Stimulated activated CD4-positive, alpha-beta T cell treated with anti-CD3 and anti-CD28 coated beads, TNF-alpha, amount 100 ng/mL, for 4 hours (primary cell): ENCODE measurements at regions not wholly inside any gene's neighbourhood (a gene's known extent, or its start where the extent isn't known, plus 50 kb on each side); places are given as distances from the start of the nearest gene placed in this dataset.
"Not testable (repeated sequence)": the region's sequence is repeated elsewhere in the genome, so short reads cannot be mapped to it uniquely, and the experiment has no call there.

Source experiments
- DNase-seq, 3 experiments: peaks; one replicate each; pipeline ENCODE4 v3.0.0-alpha.2; 2020; ENCODE audit warnings: low read depth in 3 of 3

DNA sequence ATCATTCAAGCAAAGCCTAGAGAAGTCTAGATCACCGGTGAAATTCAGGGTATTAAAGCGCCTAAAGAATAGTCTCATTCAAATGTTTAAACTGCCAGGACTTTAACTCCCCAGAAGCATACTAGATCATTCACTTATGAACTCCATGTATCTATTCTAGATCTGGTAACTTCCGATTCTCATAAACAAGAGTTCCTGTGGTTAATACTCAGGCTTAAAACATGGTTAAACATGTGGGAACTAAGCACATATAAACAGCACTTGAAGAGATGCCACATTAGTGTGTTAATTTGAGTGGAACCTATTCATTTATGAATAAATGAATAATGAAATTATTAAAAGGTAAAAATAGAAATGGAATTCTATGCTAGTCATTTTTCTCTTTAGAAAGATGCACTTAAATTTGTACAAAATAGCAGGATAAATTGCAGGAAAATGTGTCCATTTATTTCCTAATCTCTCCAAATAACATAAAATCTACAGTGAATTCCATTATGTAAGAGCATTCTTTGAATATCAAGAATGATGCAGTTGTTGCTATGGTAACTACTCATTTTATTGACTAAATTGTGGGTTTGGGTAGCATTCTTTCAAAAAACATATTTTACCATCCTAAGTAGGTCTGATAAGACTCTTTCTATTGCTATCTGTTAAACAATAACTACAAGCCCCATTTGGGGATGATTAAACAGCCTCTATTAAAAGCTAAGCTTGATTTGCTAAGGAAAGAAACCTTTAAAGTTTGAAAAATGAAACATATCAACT, 147.6 kb upstream of the TMEM168 start:
- no peak for DNase-seq

DNA sequence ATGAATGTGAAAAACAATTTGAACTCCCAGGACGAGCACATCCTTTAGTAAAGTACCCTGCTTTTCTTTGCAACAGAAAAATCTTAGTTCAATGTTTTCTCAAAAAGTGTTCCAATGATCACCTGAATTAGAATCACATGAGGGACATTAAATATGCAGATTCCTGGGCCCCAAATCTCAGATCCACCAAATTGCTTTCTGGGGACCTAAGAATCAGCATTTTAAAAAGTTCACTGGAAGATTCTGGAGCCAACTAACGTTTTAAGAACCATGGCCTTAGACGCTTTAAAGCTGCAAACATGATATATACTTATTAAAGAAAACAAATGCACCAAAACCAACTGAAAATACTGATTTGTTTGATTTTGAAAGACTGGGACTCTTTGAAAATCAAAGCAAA, 143.4 kb upstream of the TMEM168 start:
- DNase-seq: no peak

DNA sequence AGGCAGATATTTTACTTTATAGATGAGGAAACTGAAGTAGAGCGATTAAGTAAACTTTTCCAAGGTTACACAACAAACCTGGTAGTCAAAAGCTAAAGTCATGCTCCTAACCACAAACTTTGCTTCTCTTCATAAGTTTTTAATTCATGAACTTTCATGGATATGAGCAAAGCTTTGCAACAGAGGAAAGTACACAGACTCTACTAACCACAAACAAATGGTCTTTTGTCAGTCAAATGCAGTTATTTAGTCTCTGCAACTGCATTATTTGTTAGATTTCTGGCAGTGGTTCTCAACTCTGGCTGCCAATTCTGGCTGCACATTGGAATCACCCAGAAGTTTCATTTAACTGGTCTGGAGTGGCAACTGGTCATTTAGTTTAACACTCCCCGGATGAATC, 140.6 kb upstream of the TMEM168 start:
- DNase-seq: no peak

DNA sequence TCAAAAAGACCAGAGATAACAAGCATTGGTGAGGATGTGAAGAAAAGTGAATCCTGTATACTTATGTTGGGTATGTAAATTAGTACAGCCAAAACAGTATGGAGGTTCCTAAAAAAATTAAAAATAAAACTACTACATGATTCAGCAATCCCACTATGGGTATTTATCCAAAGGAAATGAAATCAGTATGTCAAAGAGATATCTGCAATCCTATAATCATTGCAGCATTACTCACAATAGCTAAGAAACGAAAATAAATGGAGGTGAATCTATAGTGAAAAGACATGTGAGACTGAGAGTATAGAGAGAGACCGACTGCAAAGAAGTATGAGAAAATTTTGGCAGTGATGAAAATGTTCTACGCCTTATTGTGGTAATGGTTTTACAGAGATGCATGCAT, 139.2 kb upstream of the TMEM168 start:
- DNase-seq: no peak

DNA sequence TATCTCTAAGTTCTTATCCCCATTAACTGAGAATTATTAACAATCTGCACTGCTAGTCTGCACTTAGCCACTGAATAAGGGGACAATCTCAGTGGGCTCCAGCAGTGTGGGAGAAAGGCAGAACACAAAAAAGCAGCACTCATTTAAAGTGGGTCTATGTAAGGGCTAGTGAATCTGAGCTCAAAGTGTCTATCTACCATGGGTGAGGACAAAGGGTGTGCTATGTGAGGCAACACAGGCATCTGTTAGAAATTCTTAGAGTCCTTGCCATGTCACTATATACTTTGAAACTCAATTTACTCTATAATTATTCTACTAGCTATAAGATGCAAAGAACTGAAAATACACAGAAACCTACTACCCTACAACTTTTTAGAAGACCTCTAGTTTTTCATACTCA, 135.8 kb upstream of the TMEM168 start:
- DNase-seq: no peak

DNA sequence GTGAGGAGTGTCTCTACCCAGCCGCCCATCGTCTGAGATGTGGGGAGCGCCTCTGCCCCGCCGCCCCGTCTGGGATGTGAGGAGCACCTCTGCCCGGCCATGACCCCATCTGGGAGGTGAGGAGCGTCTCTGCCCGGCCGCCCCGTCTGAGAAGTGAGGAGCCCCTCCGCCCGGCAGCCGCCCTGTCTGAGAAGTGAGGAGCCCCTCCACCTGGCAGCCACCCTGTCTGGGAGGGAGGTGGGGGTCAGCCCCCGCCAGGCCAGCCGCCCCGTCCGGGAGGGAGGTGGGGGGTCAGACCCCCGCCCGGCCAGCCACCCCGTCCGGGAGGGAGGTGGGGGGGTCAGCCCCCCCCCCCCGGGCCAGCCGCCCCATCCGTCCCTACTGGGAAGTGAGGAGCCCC, 132.4 kb upstream of the TMEM168 start:
- DNase-seq: not testable (repeated sequence)

DNA sequence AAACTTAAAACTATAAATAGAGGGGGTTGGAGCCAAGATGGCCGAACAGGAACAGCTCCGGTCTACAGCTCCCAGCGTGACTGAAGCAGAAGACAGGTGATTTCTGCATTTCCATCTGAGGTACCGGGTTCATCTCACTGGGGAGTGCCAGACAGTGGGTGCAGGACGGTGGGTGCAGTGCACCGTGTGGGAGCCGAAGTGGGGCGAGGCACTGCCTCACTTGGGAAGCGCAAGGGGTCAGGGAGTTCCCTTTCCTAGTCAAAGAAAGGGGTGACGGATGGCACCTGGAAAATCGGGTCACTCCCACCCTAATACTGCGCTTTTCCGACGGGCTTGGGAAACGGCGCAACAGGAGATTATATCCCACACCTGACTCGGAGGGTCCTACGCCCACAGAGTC, 126.2 kb upstream of the TMEM168 start:
- not testable (repeated sequence) for DNase-seq

DNA sequence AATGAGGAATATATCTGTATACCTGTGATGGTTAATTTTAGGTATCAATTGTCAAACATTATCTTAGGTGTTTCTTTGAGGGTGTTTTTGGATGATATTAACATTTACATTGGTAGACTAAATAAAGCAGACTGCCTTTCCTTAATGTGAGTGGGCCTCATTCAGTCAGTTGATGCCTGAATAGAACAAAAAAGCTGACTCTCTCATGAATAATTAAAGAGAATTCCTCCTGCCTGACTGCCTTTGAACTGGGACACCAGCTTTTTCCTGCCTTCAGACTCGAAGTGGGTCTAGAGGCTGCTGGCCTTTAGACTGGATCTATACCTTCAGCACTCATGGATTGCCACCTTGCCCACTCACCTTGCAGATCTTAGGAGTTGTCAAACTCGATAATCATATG, 117.9 kb upstream of the TMEM168 start:
- no peak for DNase-seq

DNA sequence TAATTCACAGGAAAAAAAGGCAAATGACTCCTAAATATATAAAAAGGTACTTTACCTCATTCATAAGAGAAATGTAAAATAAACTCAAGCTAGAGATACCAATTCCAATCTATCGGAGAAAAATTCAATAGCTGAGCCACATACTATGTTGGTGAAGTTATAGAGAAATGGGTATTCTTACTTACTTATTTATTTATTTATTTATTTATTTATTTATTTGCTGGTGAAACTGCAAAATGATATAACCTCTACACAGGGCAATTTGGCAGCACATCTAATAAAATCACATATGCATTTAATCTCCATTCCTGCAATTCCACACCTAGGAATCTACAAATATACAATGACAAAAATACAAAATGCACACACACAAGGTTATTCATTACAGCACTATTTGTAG, 117.5 kb upstream of the TMEM168 start:
- DNase-seq: no peak

DNA sequence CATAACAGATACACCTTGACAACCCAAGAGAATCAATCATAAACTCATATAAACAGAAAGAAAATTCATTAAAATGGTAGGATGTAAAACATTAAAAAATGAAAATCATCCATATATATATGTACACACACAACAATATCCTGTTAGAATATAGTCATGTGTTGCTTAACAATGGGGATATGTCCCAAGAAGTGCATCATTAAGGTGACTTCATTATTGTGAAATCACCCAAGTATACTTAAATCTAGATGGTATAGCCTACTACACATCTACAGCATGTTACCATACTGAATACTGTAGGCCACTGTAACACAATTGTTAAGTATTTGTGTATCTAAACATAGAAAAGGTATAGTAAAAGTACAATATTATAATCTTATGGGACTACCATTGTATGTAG, 115.8 kb upstream of the TMEM168 start:
- no peak for DNase-seq

DNA sequence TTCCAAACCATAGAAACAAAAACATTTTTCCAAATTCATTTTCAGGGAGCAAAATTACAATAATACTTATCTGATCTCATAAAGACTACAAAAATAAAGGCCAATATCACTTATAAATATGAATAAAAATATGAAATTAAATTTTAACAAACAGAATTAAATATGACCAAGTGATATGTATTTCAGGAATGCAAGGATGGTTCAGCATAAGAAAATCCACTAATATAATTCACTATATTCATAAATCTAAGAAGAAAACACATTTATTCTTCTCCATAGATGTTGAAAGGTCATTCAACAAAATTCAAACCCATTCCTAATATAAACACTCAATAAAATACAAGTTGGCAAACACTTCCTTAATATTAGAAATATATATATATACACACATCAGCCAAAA, 115.2 kb upstream of the TMEM168 start:
- no peak for DNase-seq

DNA sequence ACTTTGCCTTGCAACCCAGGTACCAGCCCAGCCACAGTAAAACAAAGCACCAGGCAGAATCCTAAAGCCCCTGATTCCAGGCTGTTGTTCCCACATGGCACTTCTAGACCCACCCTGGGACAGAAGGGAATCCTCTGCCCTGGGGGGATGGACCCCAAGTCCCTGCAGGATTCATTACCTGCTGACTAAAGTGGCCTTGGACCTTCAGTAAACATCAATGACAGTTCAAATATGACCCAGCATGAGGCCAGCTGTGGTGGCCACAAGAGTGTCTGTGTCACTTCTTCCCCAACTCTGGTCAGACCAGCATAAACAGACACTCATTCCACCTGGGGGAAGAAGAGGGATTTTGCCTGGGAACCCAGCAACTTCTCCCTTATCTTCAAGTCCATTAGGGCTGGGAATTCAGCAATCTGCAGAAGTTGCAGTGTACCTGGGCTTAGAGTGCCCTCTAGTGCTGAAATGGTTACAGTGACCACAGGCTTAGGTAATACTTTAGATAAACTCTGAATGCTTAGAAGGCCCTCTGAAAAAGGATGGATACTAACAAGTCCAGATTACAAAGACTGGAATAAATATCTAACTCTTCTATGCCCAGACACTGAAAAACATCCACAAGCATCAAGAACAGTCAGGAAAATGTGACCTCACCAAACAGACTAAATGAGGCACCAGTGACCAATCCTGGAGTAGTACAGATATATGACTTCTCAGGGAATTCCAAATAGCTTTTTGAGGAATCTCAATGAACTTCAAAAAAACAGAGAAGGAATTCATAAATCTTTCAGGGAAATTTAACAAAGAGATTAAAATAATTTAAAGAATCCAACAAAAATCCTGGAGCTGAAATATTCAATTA, 108.5 kb upstream of the TMEM168 start:
- DNase-seq: no peak

DNA sequence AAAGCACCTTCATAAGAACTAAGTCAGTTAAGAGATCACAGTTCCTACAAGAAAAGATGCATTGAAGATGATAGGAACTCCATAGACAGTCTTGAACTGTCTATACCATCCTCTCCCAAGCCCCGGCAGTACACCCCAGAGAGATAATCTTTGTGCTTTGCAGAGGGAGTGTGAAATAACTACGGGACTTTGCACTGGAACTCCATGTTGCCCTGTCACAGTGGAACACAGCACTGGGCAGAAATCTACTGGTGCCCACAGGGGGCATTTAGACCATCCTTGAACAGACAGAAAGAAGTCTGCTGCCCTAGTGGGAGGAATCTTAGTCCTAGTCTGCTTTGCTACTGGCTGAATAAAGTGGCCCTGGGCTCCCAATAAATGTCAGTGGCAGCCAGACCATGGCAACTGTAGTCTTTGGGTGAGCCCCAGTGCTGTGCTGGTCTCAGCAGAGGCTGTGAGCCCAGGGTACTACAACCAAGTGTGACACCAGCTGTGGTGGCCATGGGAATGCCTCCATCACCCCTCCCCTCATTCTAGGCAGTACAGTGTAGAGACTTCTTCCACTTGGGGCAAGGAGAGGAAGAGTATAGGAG, 107.7 kb upstream of the TMEM168 start:
- DNase-seq: no peak

DNA sequence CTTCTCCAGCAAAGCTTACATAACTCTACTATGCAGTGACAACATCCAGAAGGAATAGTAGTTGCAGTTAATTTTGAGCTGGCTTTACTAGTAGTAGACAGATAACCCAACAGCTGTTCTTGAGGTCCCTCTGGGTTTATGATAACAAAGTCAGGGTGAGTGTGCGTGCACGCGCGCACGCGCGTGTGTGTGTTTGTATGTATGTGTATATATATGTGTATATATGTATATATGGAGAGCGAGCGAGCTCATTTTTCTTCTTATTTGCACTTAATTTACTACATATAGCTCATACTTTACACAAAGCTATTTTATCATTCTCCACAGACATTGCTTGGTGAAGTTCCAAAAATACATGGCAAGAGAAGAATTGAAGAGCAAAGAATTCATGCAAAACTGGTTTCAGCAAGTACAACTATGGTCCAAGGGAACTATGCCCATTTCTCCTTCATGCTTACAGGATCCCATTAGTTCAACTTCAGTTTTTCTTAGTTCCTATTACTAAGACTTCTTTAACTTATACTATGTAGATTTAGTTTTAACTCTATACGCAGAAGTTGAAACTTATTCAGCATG, 105.9 kb upstream of the TMEM168 start:
- DNase-seq: no peak

DNA sequence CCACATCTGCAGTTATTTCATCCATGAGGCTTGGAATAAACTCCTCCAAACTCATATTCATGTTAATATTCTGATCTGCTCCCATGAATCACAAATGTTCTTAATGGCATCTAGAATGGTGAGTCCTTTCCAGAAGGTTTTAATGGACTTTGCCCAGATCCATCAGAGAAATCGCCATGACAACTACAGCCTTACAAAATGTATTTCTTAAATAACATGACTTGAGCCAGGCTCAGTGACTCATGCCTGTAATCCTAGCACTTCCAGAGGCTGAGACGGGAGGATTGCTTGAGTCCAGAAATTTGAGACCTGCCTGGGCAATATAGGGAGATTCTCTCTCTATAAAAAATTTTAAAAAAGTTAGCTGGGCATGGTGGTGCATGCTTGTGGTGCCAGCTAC, 102.1 kb upstream of the TMEM168 start:
- DNase-seq: no peak

DNA sequence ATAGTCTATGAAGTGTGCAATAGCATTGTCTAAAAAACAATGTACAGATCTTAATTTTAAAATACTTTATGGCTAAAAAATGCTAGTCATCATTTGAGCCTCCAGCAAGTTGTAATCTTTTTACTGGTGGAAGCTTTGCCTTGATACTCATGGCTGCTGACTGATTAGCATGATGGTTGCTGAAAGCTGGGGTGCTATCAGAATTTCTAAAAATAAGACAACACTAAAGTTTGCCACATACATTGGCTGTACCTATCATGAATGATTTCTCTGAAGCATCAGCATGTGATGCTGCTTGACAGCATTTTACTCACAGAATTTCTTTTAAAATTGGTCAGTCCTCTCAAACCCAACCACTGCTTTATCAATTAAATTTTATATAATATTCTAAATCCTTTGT, 101.5 kb upstream of the TMEM168 start:
- no peak for DNase-seq

DNA sequence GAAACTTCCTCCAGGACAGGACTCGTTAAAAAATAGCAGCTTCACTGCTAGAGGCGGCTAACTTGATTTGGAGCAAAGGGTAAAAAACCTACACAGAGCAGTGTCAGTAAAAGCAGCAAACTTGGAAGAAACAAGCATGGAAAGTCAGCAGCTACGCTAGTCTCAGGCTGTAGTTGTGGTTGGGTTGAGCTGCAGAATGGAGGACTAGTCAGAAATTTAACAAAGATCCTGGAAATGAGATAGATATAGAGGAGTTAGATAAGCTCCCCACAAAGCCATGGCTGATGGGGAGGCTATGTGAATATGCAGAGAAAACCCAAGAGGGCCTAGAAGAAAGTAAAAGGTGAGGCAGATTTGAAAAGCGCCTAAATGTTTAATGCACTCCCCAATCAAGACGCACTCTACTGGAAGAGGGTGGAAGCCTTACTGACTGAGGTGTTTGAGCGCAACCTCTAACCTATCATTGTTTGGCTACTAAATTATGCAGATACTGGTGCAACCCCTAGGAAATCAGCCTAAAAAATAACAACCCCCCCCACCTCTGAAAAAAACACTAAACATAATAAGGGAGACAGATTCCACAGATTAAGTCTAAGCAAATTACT, 99.7 kb upstream of the TMEM168 start:
- no peak for DNase-seq

DNA sequence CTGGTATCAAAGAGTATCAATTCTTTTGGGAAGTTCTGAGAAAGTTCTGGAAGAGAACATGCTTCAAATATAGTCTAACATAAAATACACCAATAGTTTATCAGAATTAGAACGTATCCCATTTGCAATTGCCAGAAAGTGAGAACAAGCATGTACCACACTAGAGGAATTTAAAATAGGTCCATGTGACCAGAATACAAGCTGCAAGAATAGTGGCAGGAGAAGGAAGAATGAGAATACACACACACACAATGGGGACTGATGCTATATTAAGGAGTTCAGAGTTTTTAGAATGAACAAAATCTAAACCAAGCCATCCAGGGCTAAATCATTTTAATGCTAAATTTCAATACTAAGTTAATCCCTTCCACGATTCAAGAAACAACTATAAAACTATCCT, 99.1 kb upstream of the TMEM168 start:
- DNase-seq: no peak

DNA sequence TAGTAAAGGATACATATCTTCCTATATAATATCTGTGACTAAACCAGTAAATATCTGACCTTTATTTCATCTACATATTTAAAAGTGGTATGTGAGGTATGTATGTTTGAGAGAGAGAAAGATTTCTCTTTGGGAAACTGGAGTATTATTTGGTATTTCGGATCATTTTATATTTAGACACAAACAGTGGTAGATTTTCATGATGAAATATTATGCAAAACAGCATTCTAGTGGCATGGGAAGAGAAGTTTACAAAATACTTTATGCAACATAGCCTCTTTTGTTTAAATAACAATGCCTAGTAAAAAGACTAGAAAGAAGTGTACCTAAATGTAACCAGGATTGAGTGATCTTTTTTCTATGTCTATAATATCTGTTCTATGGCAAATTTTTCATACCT, 98.6 kb upstream of the TMEM168 start:
- DNase-seq: no peak

DNA sequence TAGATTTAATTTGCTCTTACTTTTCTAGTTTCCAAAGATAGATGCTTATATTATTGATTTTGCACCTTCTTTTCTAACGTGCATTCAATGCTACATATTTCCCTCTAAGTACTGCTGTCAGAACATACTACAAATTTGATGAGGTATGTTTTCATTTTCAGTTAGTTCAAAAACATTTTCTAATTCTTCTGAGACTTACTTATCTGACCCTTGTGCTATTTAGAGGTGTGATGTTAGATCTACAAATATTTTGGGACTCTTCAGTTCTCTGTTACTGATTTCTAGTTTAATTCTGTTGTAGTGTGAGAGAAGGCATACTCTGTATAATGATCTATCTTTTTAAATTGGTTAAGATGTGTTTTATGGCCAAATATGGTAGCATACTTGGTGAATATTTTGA, 97.8 kb upstream of the TMEM168 start:
- DNase-seq: no peak

DNA sequence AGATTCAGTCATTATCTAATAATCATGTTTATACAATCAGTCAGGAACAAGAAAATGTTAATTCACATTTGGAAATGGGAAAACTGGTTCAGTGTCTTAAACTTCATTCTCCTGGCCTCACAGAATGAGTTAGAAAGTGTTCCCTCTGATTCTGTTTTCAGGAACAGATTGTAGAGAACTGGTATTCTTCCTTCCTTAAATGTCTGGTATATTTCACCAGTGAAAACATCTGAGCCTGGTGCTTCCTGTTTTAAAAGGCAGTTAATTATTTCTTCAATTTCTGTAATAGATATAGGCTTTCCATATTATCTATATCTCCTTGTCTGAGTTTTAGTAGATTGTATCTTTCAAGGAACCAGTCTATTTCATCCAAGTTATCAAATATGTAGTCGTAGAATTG, 97.1 kb upstream of the TMEM168 start:
- DNase-seq: no peak

DNA sequence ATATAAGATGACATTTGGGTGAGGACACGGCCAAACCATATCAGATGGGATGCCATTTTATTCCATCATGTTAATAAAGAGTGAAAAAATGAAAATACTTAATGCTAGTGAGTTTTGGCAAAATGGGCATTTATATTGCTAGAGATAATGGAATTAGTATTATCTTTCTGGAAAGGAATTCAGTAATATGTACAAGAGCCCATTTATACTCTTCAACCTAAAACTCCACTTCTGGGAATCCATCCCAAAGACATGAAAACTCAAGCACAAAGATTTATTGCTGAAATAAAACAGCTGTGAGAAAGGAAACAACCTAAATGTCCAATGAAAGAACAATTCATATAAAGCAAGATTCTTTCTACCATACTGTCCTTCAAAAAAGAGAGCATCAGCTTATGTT, 96.0 kb upstream of the TMEM168 start:
- DNase-seq: no peak
